GM18867 (cell line): ENCODE measurements at regions not wholly inside any gene's neighbourhood (a gene's known extent, or its start where the extent isn't known, plus 50 kb on each side); places are given as distances from the start of the nearest gene placed in this dataset.

Experiments used
- ATAC-seq: cut with Tn5 transposase; IDR thresholded peaks from one replicate; pipeline ENCODE4 v1.9.1; 2021; ENCODE audit warnings: mild to moderate bottlenecking, moderate library complexity; ENCODE audit not compliant: unreplicated experiment

- no peak for ATAC-seq
Measured at GRCh38 chr15:39106950-39107349, 473.9 kb upstream of the THBS1 start.

GRCh38 chr15:39108021-39108420 lies 472.9 kb upstream of the THBS1 start:
- ATAC-seq, result no peak

GRCh38 chr15:39110336-39110735 lies 470.5 kb upstream of the THBS1 start:
- no peak for ATAC-seq

GRCh38 chr15:39110746-39111145 lies 470.1 kb upstream of the THBS1 start:
- ATAC-seq, result no peak

- ATAC-seq, result no peak
Measured at GRCh38 chr15:39113741-39114140, 467.1 kb upstream of the THBS1 start.

- no peak for ATAC-seq
Measured at GRCh38 chr15:39114690-39115378, 466.0 kb upstream of the THBS1 start.

GRCh38 chr15:39115379-39116057 lies 465.4 kb upstream of the THBS1 start:
- ATAC-seq, result no peak

- no peak for ATAC-seq
Measured at GRCh38 chr15:39118510-39118909, 462.4 kb upstream of the THBS1 start.

GRCh38 chr15:39124155-39124552 lies 456.7 kb upstream of the THBS1 start:
- ATAC-seq, result no peak

- no peak for ATAC-seq
Measured at GRCh38 chr15:39124553-39125171, 456.2 kb upstream of the THBS1 start.

GRCh38 chr15:39125226-39125625 lies 455.7 kb upstream of the THBS1 start:
- no peak for ATAC-seq

GRCh38 chr15:39125904-39126303 lies 455.0 kb upstream of the THBS1 start:
- no peak for ATAC-seq

- no peak for ATAC-seq
Measured at GRCh38 chr15:39127151-39127790, 453.6 kb upstream of the THBS1 start.

- ATAC-seq, result no peak
Measured at GRCh38 chr15:39127925-39128617, 452.8 kb upstream of the THBS1 start.

GRCh38 chr15:39128746-39129145 lies 452.1 kb upstream of the THBS1 start:
- no peak for ATAC-seq

- ATAC-seq, result no peak
Measured at GRCh38 chr15:39130556-39131379, 450.1 kb upstream of the THBS1 start.

GRCh38 chr15:39131609-39132008 lies 449.3 kb upstream of the THBS1 start:
- no peak for ATAC-seq

- ATAC-seq, result no peak
Measured at GRCh38 chr15:39132070-39132469, 448.8 kb upstream of the THBS1 start.

- no peak for ATAC-seq
Measured at GRCh38 chr15:39132954-39133600, 447.8 kb upstream of the THBS1 start.

- no peak for ATAC-seq
Measured at GRCh38 chr15:39134282-39134681, 446.6 kb upstream of the THBS1 start.
